Memory B cell (primary cell): ENCODE measurements at regions not wholly inside any gene's neighbourhood (a gene's known extent, or its start where the extent isn't known, plus 50 kb on each side); places are given as distances from the start of the nearest gene placed in this dataset.

ENCODE experiments used
- ATAC-seq: fragments of 150-1000 bp; cut with Tn5 transposase; 2 replicates; pipeline ENCODE4 v1.10.0; 2021; ENCODE audit warnings: low read depth, mild to moderate bottlenecking, moderate library complexity
- DNase-seq, 2 donors: peaks; one replicate each; pipeline ENCODE4 v3.0.0; 2022; ENCODE audit warnings: low spot score in 2 of 2
- H3K27ac Mint-ChIP-seq: one replicate; pipeline ENCODE4 v1.8.0; 2022; ENCODE audit warnings: mild to moderate bottlenecking, moderate library complexity, mixed read lengths
- H3K27me3 Mint-ChIP-seq: one replicate; pipeline ENCODE4 v1.8.0; 2022; ENCODE audit warnings: mixed read lengths
- H3K36me3 Mint-ChIP-seq: one replicate; pipeline ENCODE4 v1.8.0; 2022; ENCODE audit warnings: mild to moderate bottlenecking, mixed read lengths
- H3K4me1 Mint-ChIP-seq: one replicate; pipeline ENCODE4 v1.8.0; 2022; ENCODE audit warnings: mixed read lengths
- H3K4me3 Mint-ChIP-seq: one replicate; pipeline ENCODE4 v1.8.0; 2022; ENCODE audit warnings: mild to moderate bottlenecking, moderate library complexity, mixed read lengths
- H3K9me3 Mint-ChIP-seq: one replicate; pipeline ENCODE4 v1.8.0; 2022; ENCODE audit warnings: mixed read lengths

GRCh38 chr5:125833398-125833797, 589.8 kb upstream of the GRAMD2B start:
- H3K4me3 Mint-ChIP-seq, result no peak overlapping the region
- peaks cover 3% of the 10 kb centered on the region for H3K9me3 Mint-ChIP-seq
- DNase-seq, result no peak
- ATAC-seq, result no peak
- H3K4me1 Mint-ChIP-seq, result peaks cover 3% of the 10 kb centered on the region
- no peaks in the 10 kb centered on the region for H3K36me3 Mint-ChIP-seq
- no peak overlapping the region for H3K27ac Mint-ChIP-seq
- peaks cover 4% of the 10 kb centered on the region for H3K27me3 Mint-ChIP-seq

DNA sequence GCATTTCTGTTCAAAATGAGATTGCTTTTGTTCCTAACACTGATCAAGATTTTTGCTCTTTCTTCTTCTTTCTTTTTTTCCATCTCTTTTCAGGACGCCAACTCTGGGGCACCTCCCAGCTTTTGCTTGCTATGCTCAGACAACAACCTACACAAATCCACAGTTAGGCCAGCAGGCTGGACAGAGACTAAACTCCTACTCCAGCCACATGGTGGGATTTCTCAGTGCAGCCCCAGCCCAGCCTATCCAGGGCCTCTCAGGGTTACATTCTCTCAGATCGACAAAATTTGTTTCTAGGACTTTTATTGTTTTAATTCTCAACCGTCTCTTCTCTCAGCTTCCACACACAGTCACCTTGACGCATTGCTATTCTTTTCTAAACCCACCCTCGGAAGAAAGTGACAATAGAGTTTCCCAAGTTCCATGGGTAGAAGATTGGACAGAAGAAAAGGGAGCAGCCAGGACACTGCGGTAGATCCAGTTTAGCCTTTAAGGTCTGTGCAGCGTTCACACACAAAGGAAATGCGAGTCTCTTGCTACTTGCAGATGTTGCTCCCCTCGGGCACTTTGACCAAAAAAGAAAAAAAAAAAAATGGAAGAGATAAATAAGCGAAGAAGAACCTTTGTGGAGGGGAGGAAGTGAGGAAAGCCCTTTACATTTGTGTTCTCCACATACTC, 588.6 kb upstream of the GRAMD2B start:
- Mint-ChIP-seq H3K27ac (no peak overlapping the region), H3K9me3 (peaks cover 3% of the 10 kb centered on the region), H3K4me1 (no peaks in the 10 kb centered on the region), H3K27me3 (peaks cover 4% of the 10 kb centered on the region), H3K4me3 (no peak overlapping the region), H3K36me3 (no peaks in the 10 kb centered on the region)
- ATAC-seq, result no peak
- DNase-seq, result no peak

DNA sequence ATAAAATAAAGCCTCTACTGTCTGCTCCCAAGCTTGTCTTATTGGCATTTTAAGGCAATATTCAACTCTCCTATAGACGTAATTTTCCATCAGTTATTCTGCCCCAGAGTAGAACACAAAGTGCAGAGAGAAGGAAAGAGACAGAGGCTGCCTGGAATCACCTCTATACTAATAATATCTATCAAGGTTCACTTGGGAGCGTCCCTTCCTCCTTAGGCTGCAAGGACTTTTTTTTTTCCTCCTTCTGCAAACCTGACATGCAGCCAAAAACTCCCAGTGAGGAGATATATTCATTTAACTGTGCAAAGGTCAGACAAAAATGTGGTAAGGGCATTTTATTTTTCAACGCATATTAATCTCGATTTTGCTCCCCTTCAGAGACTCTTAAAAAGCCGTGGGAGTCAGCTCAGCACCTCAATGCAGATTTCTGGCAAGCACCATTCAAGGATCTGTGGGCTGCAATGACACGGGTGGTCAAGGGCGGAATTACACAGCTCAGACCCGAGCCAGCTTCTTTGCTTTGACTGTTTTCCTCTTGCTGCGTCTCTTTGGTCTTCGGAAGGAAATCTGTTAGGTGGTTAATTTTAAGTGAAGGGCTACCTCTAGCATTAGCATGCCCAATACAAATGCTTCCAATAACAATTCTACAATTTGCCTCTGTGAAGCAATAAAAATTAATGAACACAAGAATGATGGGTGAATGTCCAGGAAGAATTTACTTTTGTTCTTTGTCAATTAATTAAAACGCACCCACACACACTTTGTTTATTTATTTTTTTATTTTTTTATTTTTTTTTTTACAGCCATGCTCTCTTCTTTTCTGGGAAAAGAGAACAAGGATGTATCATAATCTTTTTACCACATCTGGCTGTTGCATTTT, 587.7 kb upstream of the GRAMD2B start:
- DNase-seq, result peak; percentile 4 to 14
- Mint-ChIP-seq H3K4me1 (no peaks in the 10 kb centered on the region), H3K36me3 (no peaks in the 10 kb centered on the region)

GRCh38 chr5:125836256-125836655, 587.0 kb upstream of the GRAMD2B start:
- Mint-ChIP-seq H3K4me3 (no peak overlapping the region), H3K36me3 (no peaks in the 10 kb centered on the region), H3K4me1 (no peaks in the 10 kb centered on the region), H3K27ac (no peak overlapping the region), H3K9me3 (peaks cover 3% of the 10 kb centered on the region), H3K27me3 (peaks cover 4% of the 10 kb centered on the region)
- ATAC-seq, result no peak
- no peak for DNase-seq

More for the DNA sequence above, 587.7 kb upstream of the GRAMD2B start:
- Mint-ChIP-seq H3K27ac (no peak overlapping the region), H3K27me3 (peaks cover 4% of the 10 kb centered on the region), H3K9me3 (peaks cover 3% of the 10 kb centered on the region), H3K4me3 (no peak overlapping the region)
- ATAC-seq, result peak; percentile 62

DNA sequence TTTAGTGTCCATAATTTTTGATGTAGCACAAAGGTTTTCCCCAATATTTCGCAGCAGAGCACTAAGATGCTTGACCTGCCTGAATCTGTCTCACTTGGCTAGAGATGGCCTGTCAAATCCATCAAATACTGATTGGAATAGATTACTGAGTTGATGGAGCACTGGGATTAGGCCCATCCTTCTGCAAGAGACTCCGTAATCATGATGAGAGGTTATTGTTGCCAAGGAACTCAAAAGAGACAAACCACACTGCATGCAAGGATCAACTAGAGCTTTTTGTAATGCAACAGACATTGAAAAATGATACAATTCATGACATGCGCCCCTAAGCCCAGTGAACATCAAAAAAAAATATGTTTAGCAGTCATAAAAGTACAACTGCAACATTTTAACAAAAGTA, 585.3 kb upstream of the GRAMD2B start:
- ATAC-seq (no peak), DNase-seq (no peak)
- peaks cover 4% of the 10 kb centered on the region for H3K9me3 Mint-ChIP-seq
- peaks cover 4% of the 10 kb centered on the region for H3K27me3 Mint-ChIP-seq
- no peaks in the 10 kb centered on the region for H3K4me1 Mint-ChIP-seq
- H3K27ac Mint-ChIP-seq, result no peak overlapping the region
- peaks cover 2% of the 10 kb centered on the region for H3K36me3 Mint-ChIP-seq
- no peak overlapping the region for H3K4me3 Mint-ChIP-seq

GRCh38 chr5:125847561-125847960, 575.6 kb upstream of the GRAMD2B start:
- Mint-ChIP-seq H3K9me3 (peaks cover 9% of the 10 kb centered on the region), H3K4me1 (no peaks in the 10 kb centered on the region), H3K4me3 (no peak overlapping the region), H3K27ac (no peak overlapping the region), H3K36me3 (no peaks in the 10 kb centered on the region), H3K27me3 (peaks cover 4% of the 10 kb centered on the region)
- DNase-seq (no peak), ATAC-seq (no peak)

DNA sequence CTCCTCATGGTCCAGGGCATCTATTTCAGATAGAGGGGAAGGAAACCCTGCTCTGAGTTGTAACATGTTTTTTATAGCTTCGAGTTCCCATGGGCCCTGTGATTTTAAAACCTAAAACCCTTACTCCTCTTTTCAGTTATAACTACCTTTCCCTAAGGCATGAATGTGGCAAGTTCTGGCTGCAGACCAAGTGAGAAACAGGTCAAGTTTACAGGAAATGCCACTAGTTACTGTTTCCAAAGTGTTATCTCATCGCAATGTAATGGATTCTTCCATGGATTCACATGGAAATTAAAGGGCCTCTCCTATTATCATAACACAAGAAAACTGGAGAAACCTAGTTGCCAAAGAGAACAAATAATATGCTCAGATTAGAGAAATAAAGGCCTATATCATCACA, 574.5 kb upstream of the GRAMD2B start:
- peaks cover 4% of the 10 kb centered on the region for H3K27me3 Mint-ChIP-seq
- H3K36me3 Mint-ChIP-seq, result no peaks in the 10 kb centered on the region
- DNase-seq (no peak), ATAC-seq (no peak)
- no peak overlapping the region for H3K27ac Mint-ChIP-seq
- H3K4me1 Mint-ChIP-seq, result no peaks in the 10 kb centered on the region
- H3K4me3 Mint-ChIP-seq, result no peak overlapping the region
- peaks cover 7% of the 10 kb centered on the region for H3K9me3 Mint-ChIP-seq

DNA sequence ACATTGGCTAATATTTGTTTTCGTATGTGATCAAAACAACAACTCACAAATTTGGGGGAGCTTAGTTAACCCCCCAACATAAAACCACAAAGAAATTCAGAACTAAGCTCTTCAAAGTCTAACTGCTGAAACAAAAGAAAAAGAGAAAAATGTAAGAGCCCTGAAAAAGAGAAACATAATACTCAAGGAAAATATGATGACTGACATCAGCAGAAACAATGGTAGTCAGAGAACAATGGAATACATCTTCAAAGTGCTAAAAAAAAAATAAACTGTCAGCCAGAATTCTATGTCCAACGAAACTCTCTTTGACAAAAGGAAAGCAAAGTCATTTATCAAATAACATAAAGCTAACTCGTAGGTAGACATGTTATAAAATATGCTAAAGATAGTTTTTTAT, 566.3 kb upstream of the GRAMD2B start:
- peaks cover 6% of the 10 kb centered on the region for H3K4me1 Mint-ChIP-seq
- no peaks in the 10 kb centered on the region for H3K36me3 Mint-ChIP-seq
- H3K27me3 Mint-ChIP-seq, result no peaks in the 10 kb centered on the region
- H3K27ac Mint-ChIP-seq, result no peak overlapping the region
- no peak overlapping the region for H3K4me3 Mint-ChIP-seq
- no peaks in the 10 kb centered on the region for H3K9me3 Mint-ChIP-seq
- DNase-seq (no peak), ATAC-seq (no peak)

DNA sequence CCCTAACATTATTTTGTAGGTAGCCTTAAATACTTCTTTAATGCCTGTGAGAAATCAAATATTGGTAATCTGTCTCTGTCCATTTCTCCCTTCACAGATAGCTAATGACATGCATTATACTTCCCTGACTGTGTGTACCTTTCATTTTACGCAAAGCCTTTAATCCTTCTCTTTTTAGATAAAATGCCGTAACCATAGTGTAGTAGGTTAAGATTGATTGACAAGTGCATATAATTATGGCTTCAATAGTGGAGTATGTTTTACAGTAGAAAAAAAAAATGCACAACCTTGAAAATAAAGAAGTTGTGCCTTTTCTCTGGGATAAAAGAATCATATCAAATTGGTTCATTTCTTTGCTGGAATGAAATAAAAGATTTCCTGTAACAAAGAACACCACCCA, 559.6 kb upstream of the GRAMD2B start:
- H3K36me3 Mint-ChIP-seq, result no peaks in the 10 kb centered on the region
- ATAC-seq (no peak), DNase-seq (no peak)
- peaks cover 3% of the 10 kb centered on the region for H3K4me1 Mint-ChIP-seq
- no peaks in the 10 kb centered on the region for H3K27me3 Mint-ChIP-seq
- no peak overlapping the region for H3K4me3 Mint-ChIP-seq
- no peak overlapping the region for H3K27ac Mint-ChIP-seq
- no peaks in the 10 kb centered on the region for H3K9me3 Mint-ChIP-seq

GRCh38 chr5:125865166-125865815, 557.9 kb upstream of the GRAMD2B start:
- H3K4me1 Mint-ChIP-seq, result peaks cover 3% of the 10 kb centered on the region
- H3K4me3 Mint-ChIP-seq, result no peak overlapping the region
- H3K27me3 Mint-ChIP-seq, result no peaks in the 10 kb centered on the region
- no peaks in the 10 kb centered on the region for H3K9me3 Mint-ChIP-seq
- ATAC-seq (no peak), DNase-seq (no peak)
- no peak overlapping the region for H3K27ac Mint-ChIP-seq
- no peaks in the 10 kb centered on the region for H3K36me3 Mint-ChIP-seq

DNA sequence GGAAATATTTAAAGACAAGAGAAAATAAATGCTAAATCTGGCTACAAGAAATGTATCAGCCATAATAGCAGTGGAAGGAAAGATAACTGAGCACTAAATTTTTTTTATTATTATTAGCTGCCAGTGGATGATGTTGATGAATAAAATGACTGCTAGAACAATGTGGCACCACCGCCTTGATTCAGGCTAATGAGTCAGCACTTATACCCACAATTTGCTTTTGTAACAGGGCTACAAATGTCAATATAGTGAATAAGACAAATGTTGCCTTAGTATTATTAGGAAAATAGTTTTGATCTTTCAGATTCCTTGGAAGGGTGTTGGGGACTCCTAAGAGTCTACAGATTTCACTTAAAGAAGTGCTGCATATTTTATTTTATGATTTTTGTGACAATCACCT, 555.2 kb upstream of the GRAMD2B start:
- H3K36me3 Mint-ChIP-seq, result no peaks in the 10 kb centered on the region
- H3K4me1 Mint-ChIP-seq, result no peaks in the 10 kb centered on the region
- DNase-seq, result no peak
- no peak for ATAC-seq
- H3K4me3 Mint-ChIP-seq, result no peak overlapping the region
- H3K27ac Mint-ChIP-seq, result no peak overlapping the region
- no peaks in the 10 kb centered on the region for H3K27me3 Mint-ChIP-seq
- H3K9me3 Mint-ChIP-seq, result no peaks in the 10 kb centered on the region

DNA sequence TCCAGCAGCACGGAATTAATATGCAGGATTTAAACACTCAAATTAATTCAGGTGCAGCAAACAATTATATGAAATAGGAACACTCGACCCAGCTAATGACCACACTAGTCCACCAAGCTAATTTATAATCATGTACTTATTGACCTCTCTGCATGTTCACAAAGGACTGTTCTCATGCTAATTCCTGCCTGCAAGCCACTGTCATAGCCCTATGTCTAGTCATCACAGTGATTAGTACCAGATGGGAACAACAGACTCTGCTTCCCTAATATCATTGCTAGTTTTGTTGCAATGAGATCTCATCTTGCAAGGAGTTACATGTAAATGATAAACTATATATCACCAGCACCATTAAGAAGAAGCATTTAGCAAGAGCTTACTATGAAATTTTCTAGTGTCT, 553.0 kb upstream of the GRAMD2B start:
- Mint-ChIP-seq H3K9me3 (no peaks in the 10 kb centered on the region), H3K4me1 (no peaks in the 10 kb centered on the region), H3K27ac (no peak overlapping the region), H3K4me3 (no peak overlapping the region), H3K27me3 (no peaks in the 10 kb centered on the region), H3K36me3 (no peaks in the 10 kb centered on the region)
- ATAC-seq (no peak), DNase-seq (no peak)

GRCh38 chr5:125874057-125874456, 549.2 kb upstream of the GRAMD2B start:
- ATAC-seq (no peak), DNase-seq (no peak)
- no peaks in the 10 kb centered on the region for H3K9me3 Mint-ChIP-seq

GRCh38 chr5:125874717-125875116, 548.5 kb upstream of the GRAMD2B start:
- Mint-ChIP-seq H3K27me3 (peaks cover 3% of the 10 kb centered on the region), H3K36me3 (no peaks in the 10 kb centered on the region), H3K4me1 (no peaks in the 10 kb centered on the region), H3K9me3 (no peaks in the 10 kb centered on the region), H3K27ac (no peak overlapping the region), H3K4me3 (no peak overlapping the region)
- no peak for DNase-seq
- no peak for ATAC-seq

More at GRCh38 chr5:125874057-125874456, 549.2 kb upstream of the GRAMD2B start:
- Mint-ChIP-seq H3K4me3 (no peak overlapping the region), H3K36me3 (no peaks in the 10 kb centered on the region), H3K4me1 (no peaks in the 10 kb centered on the region), H3K27ac (no peak overlapping the region), H3K27me3 (peaks cover 3% of the 10 kb centered on the region)
